Vagina (tissue), 2 donors: ENCODE measurements at regions not wholly inside any gene's neighbourhood (a gene's known extent, or its start where the extent isn't known, plus 50 kb on each side); places are given as distances from the start of the nearest gene placed in this dataset.

Experiments
- POLR2A ChIP-seq, 2 donors: fragments of 450-650 bp; IDR thresholded peaks; one replicate each; pipeline ENCODE4 v1.6.1; 2017; ENCODE audit warnings: antibody characterized with exemption in 2 of 2, mild to moderate bottlenecking in 2 of 2, moderate library complexity in 2 of 2
- POLR2AphosphoS5 ChIP-seq, 2 donors: sonication (generic); formaldehyde crosslinking; IDR thresholded peaks; one replicate each; pipeline ENCODE4 v1.9.0; 2017; ENCODE audit warnings: antibody characterized with exemption in 2 of 2, mild to moderate bottlenecking in 2 of 2, low read depth in 1 of 2; ENCODE audit not compliant: insufficient read depth in 1 of 2
- TF ChIP-seq, protein P1 (sequence below), 3 experiments: fragments of 450-650 bp in 2 of 3; fragments of 200-600 bp in 1 of 3; sonication (generic) in 1 of 3; IDR thresholded peaks; one replicate each; pipeline ENCODE4 v1.5.1; 2017 to 2019; ENCODE audit warnings: antibody characterized with exemption in 3 of 3, mild to moderate bottlenecking in 2 of 3, moderate library complexity in 2 of 3

- TF ChIP-seq, protein P1, sequence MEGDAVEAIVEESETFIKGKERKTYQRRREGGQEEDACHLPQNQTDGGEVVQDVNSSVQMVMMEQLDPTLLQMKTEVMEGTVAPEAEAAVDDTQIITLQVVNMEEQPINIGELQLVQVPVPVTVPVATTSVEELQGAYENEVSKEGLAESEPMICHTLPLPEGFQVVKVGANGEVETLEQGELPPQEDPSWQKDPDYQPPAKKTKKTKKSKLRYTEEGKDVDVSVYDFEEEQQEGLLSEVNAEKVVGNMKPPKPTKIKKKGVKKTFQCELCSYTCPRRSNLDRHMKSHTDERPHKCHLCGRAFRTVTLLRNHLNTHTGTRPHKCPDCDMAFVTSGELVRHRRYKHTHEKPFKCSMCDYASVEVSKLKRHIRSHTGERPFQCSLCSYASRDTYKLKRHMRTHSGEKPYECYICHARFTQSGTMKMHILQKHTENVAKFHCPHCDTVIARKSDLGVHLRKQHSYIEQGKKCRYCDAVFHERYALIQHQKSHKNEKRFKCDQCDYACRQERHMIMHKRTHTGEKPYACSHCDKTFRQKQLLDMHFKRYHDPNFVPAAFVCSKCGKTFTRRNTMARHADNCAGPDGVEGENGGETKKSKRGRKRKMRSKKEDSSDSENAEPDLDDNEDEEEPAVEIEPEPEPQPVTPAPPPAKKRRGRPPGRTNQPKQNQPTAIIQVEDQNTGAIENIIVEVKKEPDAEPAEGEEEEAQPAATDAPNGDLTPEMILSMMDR (IDR thresholded peaks at IDR 0.05), result no peak
- TF ChIP-seq POLR2A (IDR thresholded peaks at IDR 0.05), result no peak
- no peak for TF ChIP-seq POLR2AphosphoS5 (IDR thresholded peaks at IDR 0.05; ENCODE audit: insufficient read depth in 1 of 2, low read depth in 1 of 2)
These were observed 371.5 kb upstream of the MTPN start for GRCh38 chr7:136348542-136349192.
